ENCODE measurements at regions not wholly inside any gene's neighbourhood (a gene's known extent, or its start where the extent isn't known, plus 50 kb on each side); places are given as distances from the start of the nearest gene placed in this dataset.

DNA sequence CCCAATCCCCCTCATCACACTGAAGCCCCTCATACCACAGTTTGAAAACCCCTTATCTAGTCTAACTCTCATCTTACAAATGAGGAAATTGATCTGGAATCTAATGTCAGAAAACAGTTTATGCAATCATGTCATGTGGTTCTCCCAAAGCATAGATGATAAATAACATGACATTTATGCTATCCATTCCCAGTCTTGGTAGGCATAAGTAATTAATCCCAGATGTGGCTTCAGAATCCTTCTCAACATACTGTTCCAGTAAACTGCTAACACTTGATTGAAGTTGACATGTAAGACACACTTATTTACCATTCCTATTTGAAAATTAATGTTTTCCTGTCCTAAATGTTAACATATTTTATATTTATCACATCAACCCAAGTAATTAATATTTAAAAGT lies 168.7 kb downstream of the GALC start:
- Histone ChIP-seq H3K4me2 (no peak overlapping the region), H3K27me3 (ENCODE audit: insufficient read depth) (no peaks in the 10 kb centered on the region), H3K27ac (ENCODE audit: low read depth) (no peak overlapping the region), H3K4me1 (ENCODE audit: insufficient read depth) (peaks cover 9% of the 10 kb centered on the region; the same call in 1 of the 2 replicates), H3F3A (replicated peaks; ENCODE audit: low read depth) (no peaks in the 10 kb centered on the region), H2AFZ (no peak overlapping the region), H3K9me2 (ENCODE audit: insufficient read depth) (no peaks in the 10 kb centered on the region), H3K4me3 (no peak overlapping the region), H4K20me1 (replicated peaks; ENCODE audit: insufficient read depth) (no peaks in the 10 kb centered on the region), H3K79me2 (replicated peaks; ENCODE audit: insufficient read depth) (no peaks in the 10 kb centered on the region), H3K36me3 (ENCODE audit: insufficient read depth) (no peaks in the 10 kb centered on the region)
- ATAC-seq (no peak), DNase-seq (ENCODE audit: low spot score) (no peak)
- Mint-ChIP-seq H3K27ac (no peak overlapping the region), H3K9me3 (no peaks in the 10 kb centered on the region), H3K4me1 (peaks cover 4% of the 10 kb centered on the region), H3K4me3 (no peak overlapping the region), H3K36me3 (ENCODE audit: low read depth) (no peaks in the 10 kb centered on the region), H3K27me3 (ENCODE audit: insufficient read depth, low read depth, poor library complexity) (no peaks in the 10 kb centered on the region)
- TF ChIP-seq, protein P1, sequence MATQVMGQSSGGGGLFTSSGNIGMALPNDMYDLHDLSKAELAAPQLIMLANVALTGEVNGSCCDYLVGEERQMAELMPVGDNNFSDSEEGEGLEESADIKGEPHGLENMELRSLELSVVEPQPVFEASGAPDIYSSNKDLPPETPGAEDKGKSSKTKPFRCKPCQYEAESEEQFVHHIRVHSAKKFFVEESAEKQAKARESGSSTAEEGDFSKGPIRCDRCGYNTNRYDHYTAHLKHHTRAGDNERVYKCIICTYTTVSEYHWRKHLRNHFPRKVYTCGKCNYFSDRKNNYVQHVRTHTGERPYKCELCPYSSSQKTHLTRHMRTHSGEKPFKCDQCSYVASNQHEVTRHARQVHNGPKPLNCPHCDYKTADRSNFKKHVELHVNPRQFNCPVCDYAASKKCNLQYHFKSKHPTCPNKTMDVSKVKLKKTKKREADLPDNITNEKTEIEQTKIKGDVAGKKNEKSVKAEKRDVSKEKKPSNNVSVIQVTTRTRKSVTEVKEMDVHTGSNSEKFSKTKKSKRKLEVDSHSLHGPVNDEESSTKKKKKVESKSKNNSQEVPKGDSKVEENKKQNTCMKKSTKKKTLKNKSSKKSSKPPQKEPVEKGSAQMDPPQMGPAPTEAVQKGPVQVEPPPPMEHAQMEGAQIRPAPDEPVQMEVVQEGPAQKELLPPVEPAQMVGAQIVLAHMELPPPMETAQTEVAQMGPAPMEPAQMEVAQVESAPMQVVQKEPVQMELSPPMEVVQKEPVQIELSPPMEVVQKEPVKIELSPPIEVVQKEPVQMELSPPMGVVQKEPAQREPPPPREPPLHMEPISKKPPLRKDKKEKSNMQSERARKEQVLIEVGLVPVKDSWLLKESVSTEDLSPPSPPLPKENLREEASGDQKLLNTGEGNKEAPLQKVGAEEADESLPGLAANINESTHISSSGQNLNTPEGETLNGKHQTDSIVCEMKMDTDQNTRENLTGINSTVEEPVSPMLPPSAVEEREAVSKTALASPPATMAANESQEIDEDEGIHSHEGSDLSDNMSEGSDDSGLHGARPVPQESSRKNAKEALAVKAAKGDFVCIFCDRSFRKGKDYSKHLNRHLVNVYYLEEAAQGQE (IDR thresholded peaks at IDR 0.05; ENCODE audit: unreplicated experiment) = no peak
- TF ChIP-seq JUNB (IDR thresholded peaks at IDR 0.05; ENCODE audit: unreplicated experiment) (no peak), NANOG (IDR thresholded peaks at IDR 0.05; ENCODE audit: borderline replicate concordance) (no peak), ZNF114 (CRISPR knock-in tag; IDR thresholded peaks at IDR 0.05) (no peak), POLR2AphosphoS5 (IDR thresholded peaks at IDR 0.05; ENCODE audit: low read depth) (no peak), ZNF331 (CRISPR knock-in tag; IDR thresholded peaks at IDR 0.05; ENCODE audit: low read depth) (no peak), STAT1 (IDR thresholded peaks at IDR 0.05; ENCODE audit: unreplicated experiment) (no peak), EZH2 (IDR thresholded peaks at IDR 0.05; ENCODE audit: low read depth, unreplicated experiment) (no peak), CREB1 (CRISPR knock-in tag; IDR thresholded peaks at IDR 0.05; ENCODE audit: low read depth) (no peak), EZH2phosphoT487 (IDR thresholded peaks at IDR 0.05; ENCODE audit: unreplicated experiment) (no peak)
- TF ChIP-seq, protein P2, sequence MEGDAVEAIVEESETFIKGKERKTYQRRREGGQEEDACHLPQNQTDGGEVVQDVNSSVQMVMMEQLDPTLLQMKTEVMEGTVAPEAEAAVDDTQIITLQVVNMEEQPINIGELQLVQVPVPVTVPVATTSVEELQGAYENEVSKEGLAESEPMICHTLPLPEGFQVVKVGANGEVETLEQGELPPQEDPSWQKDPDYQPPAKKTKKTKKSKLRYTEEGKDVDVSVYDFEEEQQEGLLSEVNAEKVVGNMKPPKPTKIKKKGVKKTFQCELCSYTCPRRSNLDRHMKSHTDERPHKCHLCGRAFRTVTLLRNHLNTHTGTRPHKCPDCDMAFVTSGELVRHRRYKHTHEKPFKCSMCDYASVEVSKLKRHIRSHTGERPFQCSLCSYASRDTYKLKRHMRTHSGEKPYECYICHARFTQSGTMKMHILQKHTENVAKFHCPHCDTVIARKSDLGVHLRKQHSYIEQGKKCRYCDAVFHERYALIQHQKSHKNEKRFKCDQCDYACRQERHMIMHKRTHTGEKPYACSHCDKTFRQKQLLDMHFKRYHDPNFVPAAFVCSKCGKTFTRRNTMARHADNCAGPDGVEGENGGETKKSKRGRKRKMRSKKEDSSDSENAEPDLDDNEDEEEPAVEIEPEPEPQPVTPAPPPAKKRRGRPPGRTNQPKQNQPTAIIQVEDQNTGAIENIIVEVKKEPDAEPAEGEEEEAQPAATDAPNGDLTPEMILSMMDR (conservative IDR thresholded peaks at IDR 0.05; ENCODE audit: low read depth in 2 of 2) = no peak
- TF ChIP-seq, protein P3, sequence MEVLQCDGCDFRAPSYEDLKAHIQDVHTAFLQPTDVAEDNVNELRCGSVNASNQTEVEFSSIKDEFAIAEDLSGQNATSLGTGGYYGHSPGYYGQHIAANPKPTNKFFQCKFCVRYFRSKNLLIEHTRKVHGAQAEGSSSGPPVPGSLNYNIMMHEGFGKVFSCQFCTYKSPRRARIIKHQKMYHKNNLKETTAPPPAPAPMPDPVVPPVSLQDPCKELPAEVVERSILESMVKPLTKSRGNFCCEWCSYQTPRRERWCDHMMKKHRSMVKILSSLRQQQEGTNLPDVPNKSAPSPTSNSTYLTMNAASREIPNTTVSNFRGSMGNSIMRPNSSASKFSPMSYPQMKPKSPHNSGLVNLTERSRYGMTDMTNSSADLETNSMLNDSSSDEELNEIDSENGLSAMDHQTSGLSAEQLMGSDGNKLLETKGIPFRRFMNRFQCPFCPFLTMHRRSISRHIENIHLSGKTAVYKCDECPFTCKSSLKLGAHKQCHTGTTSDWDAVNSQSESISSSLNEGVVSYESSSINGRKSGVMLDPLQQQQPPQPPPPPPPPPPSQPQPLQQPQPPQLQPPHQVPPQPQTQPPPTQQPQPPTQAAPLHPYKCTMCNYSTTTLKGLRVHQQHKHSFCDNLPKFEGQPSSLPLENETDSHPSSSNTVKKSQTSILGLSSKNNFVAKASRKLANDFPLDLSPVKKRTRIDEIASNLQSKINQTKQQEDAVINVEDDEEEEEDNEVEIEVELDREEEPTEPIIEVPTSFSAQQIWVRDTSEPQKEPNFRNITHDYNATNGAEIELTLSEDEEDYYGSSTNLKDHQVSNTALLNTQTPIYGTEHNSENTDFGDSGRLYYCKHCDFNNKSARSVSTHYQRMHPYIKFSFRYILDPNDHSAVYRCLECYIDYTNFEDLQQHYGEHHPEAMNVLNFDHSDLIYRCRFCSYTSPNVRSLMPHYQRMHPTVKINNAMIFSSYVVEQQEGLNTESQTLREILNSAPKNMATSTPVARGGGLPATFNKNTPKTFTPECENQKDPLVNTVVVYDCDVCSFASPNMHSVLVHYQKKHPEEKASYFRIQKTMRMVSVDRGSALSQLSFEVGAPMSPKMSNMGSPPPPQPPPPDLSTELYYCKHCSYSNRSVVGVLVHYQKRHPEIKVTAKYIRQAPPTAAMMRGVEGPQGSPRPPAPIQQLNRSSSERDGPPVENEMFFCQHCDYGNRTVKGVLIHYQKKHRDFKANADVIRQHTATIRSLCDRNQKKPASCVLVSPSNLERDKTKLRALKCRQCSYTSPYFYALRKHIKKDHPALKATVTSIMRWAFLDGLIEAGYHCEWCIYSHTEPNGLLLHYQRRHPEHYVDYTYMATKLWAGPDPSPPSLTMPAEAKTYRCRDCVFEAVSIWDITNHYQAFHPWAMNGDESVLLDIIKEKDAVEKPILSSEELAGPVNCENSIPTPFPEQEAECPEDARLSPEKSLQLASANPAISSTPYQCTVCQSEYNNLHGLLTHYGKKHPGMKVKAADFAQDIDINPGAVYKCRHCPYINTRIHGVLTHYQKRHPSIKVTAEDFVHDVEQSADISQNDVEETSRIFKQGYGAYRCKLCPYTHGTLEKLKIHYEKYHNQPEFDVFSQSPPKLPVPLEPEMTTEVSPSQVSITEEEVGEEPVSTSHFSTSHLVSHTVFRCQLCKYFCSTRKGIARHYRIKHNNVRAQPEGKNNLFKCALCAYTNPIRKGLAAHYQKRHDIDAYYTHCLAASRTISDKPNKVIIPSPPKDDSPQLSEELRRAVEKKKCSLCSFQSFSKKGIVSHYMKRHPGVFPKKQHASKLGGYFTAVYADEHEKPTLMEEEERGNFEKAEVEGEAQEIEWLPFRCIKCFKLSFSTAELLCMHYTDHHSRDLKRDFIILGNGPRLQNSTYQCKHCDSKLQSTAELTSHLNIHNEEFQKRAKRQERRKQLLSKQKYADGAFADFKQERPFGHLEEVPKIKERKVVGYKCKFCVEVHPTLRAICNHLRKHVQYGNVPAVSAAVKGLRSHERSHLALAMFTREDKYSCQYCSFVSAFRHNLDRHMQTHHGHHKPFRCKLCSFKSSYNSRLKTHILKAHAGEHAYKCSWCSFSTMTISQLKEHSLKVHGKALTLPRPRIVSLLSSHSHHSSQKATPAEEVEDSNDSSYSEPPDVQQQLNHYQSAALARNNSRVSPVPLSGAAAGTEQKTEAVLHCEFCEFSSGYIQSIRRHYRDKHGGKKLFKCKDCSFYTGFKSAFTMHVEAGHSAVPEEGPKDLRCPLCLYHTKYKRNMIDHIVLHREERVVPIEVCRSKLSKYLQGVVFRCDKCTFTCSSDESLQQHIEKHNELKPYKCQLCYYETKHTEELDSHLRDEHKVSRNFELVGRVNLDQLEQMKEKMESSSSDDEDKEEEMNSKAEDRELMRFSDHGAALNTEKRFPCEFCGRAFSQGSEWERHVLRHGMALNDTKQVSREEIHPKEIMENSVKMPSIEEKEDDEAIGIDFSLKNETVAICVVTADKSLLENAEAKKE (CRISPR knock-in tag; IDR thresholded peaks at IDR 0.05) = no peak
- TF ChIP-seq, protein P4, sequence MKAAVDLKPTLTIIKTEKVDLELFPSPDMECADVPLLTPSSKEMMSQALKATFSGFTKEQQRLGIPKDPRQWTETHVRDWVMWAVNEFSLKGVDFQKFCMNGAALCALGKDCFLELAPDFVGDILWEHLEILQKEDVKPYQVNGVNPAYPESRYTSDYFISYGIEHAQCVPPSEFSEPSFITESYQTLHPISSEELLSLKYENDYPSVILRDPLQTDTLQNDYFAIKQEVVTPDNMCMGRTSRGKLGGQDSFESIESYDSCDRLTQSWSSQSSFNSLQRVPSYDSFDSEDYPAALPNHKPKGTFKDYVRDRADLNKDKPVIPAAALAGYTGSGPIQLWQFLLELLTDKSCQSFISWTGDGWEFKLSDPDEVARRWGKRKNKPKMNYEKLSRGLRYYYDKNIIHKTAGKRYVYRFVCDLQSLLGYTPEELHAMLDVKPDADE (IDR thresholded peaks at IDR 0.05) = no peak

All from GM23338 (cell line).